Liver (tissue), 7 donors: ENCODE measurements at regions not wholly inside any gene's neighbourhood (a gene's known extent, or its start where the extent isn't known, plus 50 kb on each side); places are given as distances from the start of the nearest gene placed in this dataset.

Experiments used
- DNase-seq: peaks from one replicate; pipeline ENCODE4 v3.0.0-alpha.2; 2017; ENCODE audit warnings: low spot score
- H3K27ac ChIP-seq, 2 donors: one replicate each; pipeline ENCODE4 v1.7.0; 2013; ENCODE audit warnings: inconsistent platforms in 2 of 2, low read length in 2 of 2, control low read depth in 1 of 2, low read depth in 1 of 2, mild to moderate bottlenecking in 1 of 2
- H3K27me3 ChIP-seq, 4 donors: one replicate each; pipeline versions ENCODE4 v1.6.1 to v1.7.0; 2013; ENCODE audit warnings: low read length in 3 of 4, inconsistent platforms in 1 of 4, mild to moderate bottlenecking in 1 of 4, moderate library complexity in 1 of 4; ENCODE audit not compliant: control insufficient read depth in 4 of 4, insufficient read depth in 4 of 4
- H3K36me3 ChIP-seq, 4 donors: one replicate each; pipeline versions ENCODE4 v1.6.1 to v1.7.0; 2013; ENCODE audit warnings: low read length in 3 of 4, mild to moderate bottlenecking in 3 of 4, low read depth in 1 of 4, moderate library complexity in 1 of 4; ENCODE audit not compliant: control insufficient read depth in 4 of 4, insufficient read depth in 3 of 4
- H3K4me1 ChIP-seq, 4 donors: one replicate each; pipeline versions ENCODE4 v1.6.1 to v1.7.0; 2013; ENCODE audit warnings: low read length in 3 of 4, mild to moderate bottlenecking in 3 of 4, moderate library complexity in 1 of 4; ENCODE audit not compliant: control insufficient read depth in 4 of 4, insufficient read depth in 4 of 4
- H3K4me3 ChIP-seq, 3 donors: one replicate each; pipeline versions ENCODE4 v1.6.1 to v1.7.0; 2013; ENCODE audit warnings: low read length in 3 of 3, control low read depth in 1 of 3, low read depth in 1 of 3, mild to moderate bottlenecking in 1 of 3
- H3K9ac ChIP-seq, 2 donors: one replicate each; pipeline ENCODE4 v1.7.0; 2013; ENCODE audit warnings: low read length in 2 of 2, mild to moderate bottlenecking in 2 of 2, moderate library complexity in 2 of 2, control low read depth in 1 of 2, low read depth in 1 of 2
- H3K9me3 ChIP-seq, 4 donors: one replicate each; pipeline versions ENCODE4 v1.6.1 to v1.7.0; 2013; ENCODE audit warnings: low read length in 3 of 4; ENCODE audit not compliant: control insufficient read depth in 4 of 4
- ATF3 ChIP-seq: IDR thresholded peaks from 2 replicates; pipeline ENCODE4 v1.6.1; 2016; ENCODE audit warnings: antibody characterized with exemption
- FOXA1 ChIP-seq: IDR thresholded peaks from 2 replicates; pipeline ENCODE4 v1.6.1; 2016; ENCODE audit warnings: antibody characterized with exemption
- FOXA2 ChIP-seq: IDR thresholded peaks from 2 replicates; pipeline ENCODE4 v1.6.1; 2016; ENCODE audit warnings: antibody characterized with exemption
- HNF4G ChIP-seq: IDR thresholded peaks from 2 replicates; pipeline ENCODE4 v1.6.1; 2016; ENCODE audit warnings: antibody characterized with exemption
- RAD21 ChIP-seq, 2 donors: IDR thresholded peaks; 2 replicates each; pipeline ENCODE4 v1.6.1; 2016; ENCODE audit warnings: antibody characterized with exemption in 2 of 2, mild to moderate bottlenecking in 2 of 2
- RXRA ChIP-seq, 2 donors: IDR thresholded peaks; 2 replicates each; pipeline ENCODE4 v1.6.1; 2017 to 2018; ENCODE audit warnings: antibody characterized with exemption in 2 of 2, mild to moderate bottlenecking in 1 of 2
- SP1 ChIP-seq: IDR thresholded peaks from 2 replicates; pipeline ENCODE4 v1.6.1; 2018; ENCODE audit warnings: antibody characterized with exemption, mild to moderate bottlenecking
- TAF1 ChIP-seq: conservative IDR thresholded peaks from 2 replicates; pipeline ENCODE4 v1.6.1; 2016; ENCODE audit warnings: antibody characterized with exemption, mild to moderate bottlenecking
- YY1 ChIP-seq: IDR thresholded peaks from 2 replicates; pipeline ENCODE4 v1.6.1; 2016; ENCODE audit warnings: antibody characterized with exemption, mild to moderate bottlenecking
- ZBTB33 ChIP-seq: IDR thresholded peaks from 2 replicates; pipeline ENCODE4 v1.6.1; 2016; ENCODE audit warnings: antibody characterized with exemption
- WGBS: extraction: QIAGEN DNeasy Blood & Tissue Kit; methylation state at CpG from one replicate; pipeline ENCODE4 v1.1.7; 2013; 5-methylcytosine and 5-hydroxymethylcytosine counted together
- donor health status: healthy.
- donor health status: healthy.
- donor health status: healthy.
- donor health status: healthy.

- H3K36me3 ChIP-seq, result no peaks in the 10 kb centered on the region
- no peaks in the 10 kb centered on the region for H3K27me3 ChIP-seq
- 76% methylated on average over 8 of the region's 8 CpGs for WGBS
- no peak for DNase-seq
- H3K4me3 ChIP-seq, result no peak overlapping the region
- no peaks in the 10 kb centered on the region for H3K4me1 ChIP-seq
- no peak overlapping the region for H3K27ac ChIP-seq
- peaks cover 0 to 1% (median 0%) of the 10 kb centered on the region in 4 donors for H3K9me3 ChIP-seq
- H3K9ac ChIP-seq, result no peak overlapping the region
- TF ChIP-seq ZBTB33 (no peak), HNF4G (no peak), FOXA1 (no peak)
Measured at GRCh38 chr2:173647681-173648311, 293.1 kb downstream of the CDCA7 start.

- peaks cover 0 to 1% (median 0%) of the 10 kb centered on the region in 4 donors for H3K9me3 ChIP-seq
- H3K36me3 ChIP-seq, result no peaks in the 10 kb centered on the region
- no peak overlapping the region for H3K27ac ChIP-seq
- H3K27me3 ChIP-seq, result no peaks in the 10 kb centered on the region
- TF ChIP-seq SP1, result no peak
- TF ChIP-seq ZBTB33, result no peak
- TF ChIP-seq ATF3, result no peak
- TF ChIP-seq TAF1, result no peak
- TF ChIP-seq FOXA2, result no peak
- no peak for TF ChIP-seq YY1
- TF ChIP-seq RAD21 (IDR thresholded peaks at IDR 0.05), result no peak
- no peak for TF ChIP-seq HNF4G
- TF ChIP-seq RXRA (IDR thresholded peaks at IDR 0.05), result no peak
- no peak overlapping the region for H3K4me3 ChIP-seq
- H3K4me1 ChIP-seq, result no peaks in the 10 kb centered on the region
- no peak for DNase-seq
- 91% methylated on average over 2 of the region's 2 CpGs for WGBS
- no peak overlapping the region for H3K9ac ChIP-seq
Measured at GRCh38 chr2:173648816-173649215, 294.1 kb downstream of the CDCA7 start.

- no peak for DNase-seq
- no peak overlapping the region for H3K9ac ChIP-seq
- TF ChIP-seq FOXA2 (no peak), ATF3 (no peak)
- no peaks in the 10 kb centered on the region for H3K27me3 ChIP-seq
- H3K9me3 ChIP-seq, result peaks cover 0 to 1% (median 0%) of the 10 kb centered on the region in 4 donors
- H3K4me1 ChIP-seq, result no peaks in the 10 kb centered on the region
- H3K36me3 ChIP-seq, result no peaks in the 10 kb centered on the region
- WGBS, result 55% methylated on average over 9 of the region's 9 CpGs
- H3K4me3 ChIP-seq, result no peak overlapping the region
- H3K27ac ChIP-seq, result no peak overlapping the region
Measured at GRCh38 chr2:173649527-173650219, 295.0 kb downstream of the CDCA7 start.
